Fibroblast of lung (primary cell): ENCODE measurements at regions not wholly inside any gene's neighbourhood (a gene's known extent, or its start where the extent isn't known, plus 50 kb on each side); places are given as distances from the start of the nearest gene placed in this dataset.

Experiments used
- DNase-seq, 2 donors: peaks; one replicate each; pipeline versions ENCODE4 v3.0.0 to v3.0.0-alpha.2; 2010; ENCODE audit warnings: low read depth in 2 of 2
- H2AFZ ChIP-seq: 2 replicates; pipeline ENCODE4 v1.5.1; 2012; ENCODE audit warnings: low read length, control low read depth, inconsistent platforms
- H3K27ac ChIP-seq: 2 replicates; pipeline ENCODE4 v1.5.1; 2011; ENCODE audit warnings: low read length, control low read depth; ENCODE audit not compliant: insufficient read depth
- H3K27me3 ChIP-seq: 2 replicates; pipeline ENCODE4 v1.5.1; 2011; ENCODE audit warnings: mild to moderate bottlenecking, low read length; ENCODE audit not compliant: control insufficient read depth, insufficient read depth
- H3K36me3 ChIP-seq: 2 replicates; pipeline ENCODE4 v1.5.1; 2011; ENCODE audit warnings: low read length; ENCODE audit not compliant: control insufficient read depth, insufficient read depth
- H3K4me1 ChIP-seq: 2 replicates; pipeline ENCODE4 v1.5.1; 2011; ENCODE audit warnings: low read length; ENCODE audit not compliant: control insufficient read depth, insufficient read depth; ENCODE audit errors: extremely low read depth
- H3K4me2 ChIP-seq: 2 replicates; pipeline ENCODE4 v1.5.1; 2011; ENCODE audit warnings: low read length, control low read depth; ENCODE audit not compliant: insufficient read depth; ENCODE audit errors: extremely low read depth
- H3K4me3 ChIP-seq, 4 experiments: fragments of 200-600 bp in 1 of 4; sonication (generic) in 1 of 4; replicated peaks in 1 of 4; 2 replicates each; pipeline ENCODE4 v1.5.1; 2011 to 2016; ENCODE audit warnings: low read length in 4 of 4, low read depth in 3 of 4, mild to moderate bottlenecking in 3 of 4, control low read depth in 2 of 4, inconsistent platforms in 1 of 4, mixed read lengths in 1 of 4; ENCODE audit not compliant: insufficient read depth in 1 of 4; ENCODE audit errors: control extremely low read depth in 1 of 4
- H3K79me2 ChIP-seq: 2 replicates; pipeline ENCODE4 v1.5.1; 2012; ENCODE audit warnings: mild to moderate bottlenecking, low read length, inconsistent platforms; ENCODE audit not compliant: control insufficient read depth, insufficient read depth
- H3K9ac ChIP-seq: 2 replicates; pipeline ENCODE4 v1.5.1; 2011; ENCODE audit warnings: mild to moderate bottlenecking, low read length, control low read depth; ENCODE audit not compliant: insufficient read depth
- H3K9me3 ChIP-seq: 2 replicates; pipeline ENCODE4 v1.5.1; 2012; ENCODE audit warnings: low read depth, low read length; ENCODE audit not compliant: control insufficient read depth, insufficient read depth
- H4K20me1 ChIP-seq: 2 replicates; pipeline ENCODE4 v1.5.1; 2011; ENCODE audit warnings: low read length; ENCODE audit not compliant: control insufficient read depth, insufficient read depth; ENCODE audit errors: extremely low read depth
- EZH2 ChIP-seq: IDR thresholded peaks from 2 replicates; pipeline ENCODE4 v1.5.1; 2012; ENCODE audit warnings: low read length, control low read depth, mild to moderate bottlenecking; ENCODE audit errors: missing control alignments
- TF ChIP-seq, protein P1 (sequence below), 2 donors: IDR thresholded peaks in 1 of 2; conservative IDR thresholded peaks in 1 of 2; 1 replicate in 1 of 2; 2 replicates in 1 of 2; pipeline ENCODE4 v1.5.1; 2011 to 2012; ENCODE audit warnings: low read length in 2 of 2, control low read depth in 1 of 2, inconsistent platforms in 1 of 2, low read depth in 1 of 2, mild to moderate bottlenecking in 1 of 2

DNA sequence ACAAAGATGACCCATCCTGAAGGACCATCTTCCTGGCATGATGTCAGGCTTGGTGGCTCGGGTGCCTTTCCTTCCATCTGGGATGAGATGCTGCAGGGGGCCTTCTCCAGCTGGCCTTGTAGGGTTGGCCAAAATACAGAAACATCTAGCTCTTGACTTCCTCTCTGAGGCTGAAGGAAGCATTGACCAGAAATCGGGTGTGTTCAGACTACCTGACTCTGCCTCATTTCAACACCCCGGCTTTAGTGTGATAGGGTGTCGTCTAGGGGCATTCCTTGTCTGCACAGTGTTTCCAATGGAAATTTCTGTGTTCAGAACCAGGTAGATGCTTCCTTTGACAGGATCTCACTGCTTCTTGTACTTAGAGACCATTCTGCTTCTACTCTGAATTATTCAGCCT lies 115.7 kb upstream of the SPRED2 start:
- Histone ChIP-seq H2AFZ (no peak overlapping the region), H3K27ac (no peak overlapping the region)
- TF ChIP-seq, protein P1, sequence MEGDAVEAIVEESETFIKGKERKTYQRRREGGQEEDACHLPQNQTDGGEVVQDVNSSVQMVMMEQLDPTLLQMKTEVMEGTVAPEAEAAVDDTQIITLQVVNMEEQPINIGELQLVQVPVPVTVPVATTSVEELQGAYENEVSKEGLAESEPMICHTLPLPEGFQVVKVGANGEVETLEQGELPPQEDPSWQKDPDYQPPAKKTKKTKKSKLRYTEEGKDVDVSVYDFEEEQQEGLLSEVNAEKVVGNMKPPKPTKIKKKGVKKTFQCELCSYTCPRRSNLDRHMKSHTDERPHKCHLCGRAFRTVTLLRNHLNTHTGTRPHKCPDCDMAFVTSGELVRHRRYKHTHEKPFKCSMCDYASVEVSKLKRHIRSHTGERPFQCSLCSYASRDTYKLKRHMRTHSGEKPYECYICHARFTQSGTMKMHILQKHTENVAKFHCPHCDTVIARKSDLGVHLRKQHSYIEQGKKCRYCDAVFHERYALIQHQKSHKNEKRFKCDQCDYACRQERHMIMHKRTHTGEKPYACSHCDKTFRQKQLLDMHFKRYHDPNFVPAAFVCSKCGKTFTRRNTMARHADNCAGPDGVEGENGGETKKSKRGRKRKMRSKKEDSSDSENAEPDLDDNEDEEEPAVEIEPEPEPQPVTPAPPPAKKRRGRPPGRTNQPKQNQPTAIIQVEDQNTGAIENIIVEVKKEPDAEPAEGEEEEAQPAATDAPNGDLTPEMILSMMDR (conservative IDR thresholded peaks at IDR 0.05 in 1 of 2, IDR thresholded peaks at IDR 0.05 in 1 of 2; ENCODE audit: low read depth in 1 of 2, low read length in 2 of 2): no peak
- no peak for TF ChIP-seq EZH2

DNA sequence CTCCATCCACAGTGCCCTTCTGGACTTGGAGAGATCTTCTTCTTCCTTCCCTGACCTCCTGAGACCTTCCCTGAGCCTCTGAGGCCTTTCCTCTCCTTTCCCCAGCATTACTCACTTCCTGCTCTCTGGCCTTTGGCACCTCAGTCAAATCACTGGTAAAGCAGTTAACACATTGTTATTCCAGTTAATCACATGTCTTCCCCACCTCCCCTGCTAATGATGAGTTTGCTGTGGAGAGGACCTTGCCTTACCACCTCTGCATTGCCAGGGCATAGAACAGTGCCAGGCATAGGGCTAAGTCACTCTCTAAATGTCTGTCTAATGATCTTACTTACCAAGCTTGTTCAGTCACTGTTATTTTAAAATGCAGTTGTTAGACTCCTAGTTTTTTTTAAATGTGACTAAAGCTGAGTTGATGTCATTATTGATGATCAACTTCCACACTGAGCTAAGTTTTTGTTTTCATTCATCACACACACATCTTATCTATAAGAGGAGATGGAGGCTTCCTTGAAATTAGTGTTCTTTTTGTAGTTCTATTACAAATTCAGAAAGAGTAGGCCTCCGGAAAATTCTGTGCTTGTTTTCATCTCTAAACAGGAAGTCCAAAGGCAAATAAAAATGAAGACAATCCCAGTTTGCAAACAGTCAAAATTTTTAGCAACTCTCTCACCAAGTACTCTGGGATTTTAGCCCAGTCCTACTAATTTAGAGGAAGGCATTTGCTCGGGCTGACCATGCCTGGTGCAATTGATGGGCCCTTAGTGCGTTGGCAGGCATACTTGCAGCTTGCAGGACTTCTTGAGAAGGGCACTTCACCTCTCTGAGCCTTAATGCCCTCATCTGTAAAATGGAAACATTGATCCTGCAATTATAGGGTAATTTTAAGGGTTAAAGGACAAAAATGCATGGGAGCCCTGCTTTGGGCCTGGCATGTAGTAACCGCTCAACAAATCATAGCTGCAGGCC lies 113.7 kb upstream of the SPRED2 start:
- no peaks in the 10 kb centered on the region for H3K36me3 ChIP-seq
- H3K27ac ChIP-seq: no peak overlapping the region
- no peaks in the 10 kb centered on the region for H3K27me3 ChIP-seq
- no peaks in the 10 kb centered on the region for H3K9me3 ChIP-seq
- H3K4me2 ChIP-seq: no peak overlapping the region
- H2AFZ ChIP-seq: no peak overlapping the region
- H3K4me3 ChIP-seq: no peak overlapping the region
- TF ChIP-seq EZH2: no peak
- TF ChIP-seq, protein P1 (conservative IDR thresholded peaks at IDR 0.05 in 1 of 2, IDR thresholded peaks at IDR 0.05 in 1 of 2; ENCODE audit: low read depth in 1 of 2, low read length in 2 of 2): no peak
- H3K4me1 ChIP-seq: peaks cover 4% of the 10 kb centered on the region
- H3K79me2 ChIP-seq: no peaks in the 10 kb centered on the region
- no peaks in the 10 kb centered on the region for H4K20me1 ChIP-seq
- peak in 1 of 2 donors; percentile 53 for DNase-seq
- H3K9ac ChIP-seq: no peak overlapping the region

More for the DNA sequence above, 115.7 kb upstream of the SPRED2 start:
- no peak overlapping the region for H3K4me3 ChIP-seq
- H3K9ac ChIP-seq: no peak overlapping the region
- DNase-seq: no peak
- no peaks in the 10 kb centered on the region for H3K36me3 ChIP-seq
- peaks cover 4% of the 10 kb centered on the region for H3K4me1 ChIP-seq
- H3K79me2 ChIP-seq: no peaks in the 10 kb centered on the region
- no peaks in the 10 kb centered on the region for H3K27me3 ChIP-seq
- H3K9me3 ChIP-seq: no peaks in the 10 kb centered on the region
- H4K20me1 ChIP-seq: no peaks in the 10 kb centered on the region
- H3K4me2 ChIP-seq: no peak overlapping the region

DNA sequence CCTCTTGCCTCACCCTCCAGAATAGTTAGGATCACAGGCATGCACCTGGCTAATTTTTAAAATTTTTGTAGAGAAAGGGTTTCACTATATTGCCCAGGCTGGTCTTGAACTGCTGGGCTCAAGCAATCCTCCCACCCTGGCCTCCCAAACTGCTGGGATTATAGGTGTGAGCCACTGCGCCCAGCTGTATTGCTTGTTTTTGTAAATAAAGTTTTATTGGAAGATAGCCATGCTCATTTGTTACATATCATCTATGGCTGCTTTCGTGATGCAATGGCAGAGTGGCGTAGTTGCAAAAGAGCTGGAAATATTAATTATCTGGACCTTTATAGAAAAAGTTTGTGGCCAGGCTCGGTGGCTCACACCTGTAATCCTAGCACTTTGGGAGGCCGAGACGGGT lies 109.4 kb upstream of the SPRED2 start:
- Histone ChIP-seq H3K9me3 (no peaks in the 10 kb centered on the region), H3K27me3 (no peaks in the 10 kb centered on the region), H3K79me2 (no peaks in the 10 kb centered on the region), H3K36me3 (no peaks in the 10 kb centered on the region), H3K27ac (no peak overlapping the region), H3K9ac (no peak overlapping the region), H3K4me3 (no peak overlapping the region), H2AFZ (no peak overlapping the region), H4K20me1 (no peaks in the 10 kb centered on the region), H3K4me2 (no peak overlapping the region), H3K4me1 (peaks cover 4% of the 10 kb centered on the region)
- DNase-seq: no peak
- TF ChIP-seq EZH2: no peak
- TF ChIP-seq, protein P1 (conservative IDR thresholded peaks at IDR 0.05 in 1 of 2, IDR thresholded peaks at IDR 0.05 in 1 of 2; ENCODE audit: low read depth in 1 of 2, low read length in 2 of 2): no peak
